ENCODE measurements at regions not wholly inside any gene's neighbourhood (a gene's known extent, or its start where the extent isn't known, plus 50 kb on each side); places are given as distances from the start of the nearest gene placed in this dataset.

DNA sequence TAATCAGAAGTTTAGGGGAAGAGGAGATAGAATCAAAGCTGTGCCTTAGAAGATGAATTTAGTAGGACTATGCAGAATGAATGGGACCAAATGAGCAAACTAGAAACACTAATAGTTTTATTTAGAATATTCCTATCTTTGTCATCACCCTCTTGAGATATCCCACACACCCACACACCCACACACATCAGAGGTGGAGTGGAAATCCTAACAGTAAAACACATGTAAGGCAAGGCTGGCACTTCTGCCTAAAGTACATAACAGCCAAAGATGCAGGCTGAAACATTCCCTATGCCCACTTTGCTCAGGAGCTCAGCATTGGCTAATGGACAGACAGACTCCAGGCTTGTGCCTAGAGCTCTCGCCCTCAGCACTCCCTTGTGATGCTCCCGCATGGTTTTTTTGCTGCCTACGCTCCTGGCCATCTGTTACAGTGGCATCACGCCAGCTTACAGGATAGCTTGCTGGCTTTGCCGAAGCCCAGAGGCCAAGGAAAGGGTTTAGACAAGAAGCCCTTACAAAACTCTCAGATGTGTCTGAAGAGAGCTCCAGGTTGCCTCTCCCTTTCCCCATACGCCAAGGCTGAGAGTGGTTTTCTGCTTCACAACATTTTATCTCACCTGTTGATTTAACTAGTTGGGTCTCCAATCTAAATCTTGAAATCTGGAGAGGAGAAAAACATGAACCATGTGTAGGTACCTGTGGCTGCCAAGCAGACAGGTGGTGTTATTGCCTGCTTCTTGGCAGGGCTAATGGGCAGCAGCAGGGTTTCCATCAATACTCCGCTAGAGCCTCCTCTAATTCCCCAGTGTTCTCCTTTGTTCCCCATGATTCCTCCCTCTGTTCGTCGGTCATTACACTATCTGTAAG, 282.6 kb upstream of the ID4 start:
- Histone ChIP-seq H3K27ac (ENCODE audit: low read depth, low read length) (no peak overlapping the region), H3K4me3 (ENCODE audit: insufficient read depth, low read length, poor library complexity, severe bottlenecking) (no peak overlapping the region), H3K9me3 (ENCODE audit: insufficient read depth, low read length) (peaks cover 5% of the 10 kb centered on the region; the same call in 1 of the 2 replicates), H3K36me3 (ENCODE audit: low read length) (no peaks in the 10 kb centered on the region), H3K79me2 (ENCODE audit: insufficient read depth, low read length) (no peaks in the 10 kb centered on the region), H4K20me1 (ENCODE audit: low read depth, low read length) (no peaks in the 10 kb centered on the region), H3K27me3 (ENCODE audit: low read length) (no peaks in the 10 kb centered on the region), H3F3A (ENCODE audit: insufficient read depth) (no peaks in the 10 kb centered on the region), H3K4me2 (ENCODE audit: low read depth, low read length, poor library complexity, severe bottlenecking) (no peak overlapping the region), H3K9me2 (replicated peaks; ENCODE audit: insufficient read depth, low read length) (no peaks in the 10 kb centered on the region), H2AFZ (ENCODE audit: low read depth, low read length, severe bottlenecking) (no peak overlapping the region), H3K9ac (ENCODE audit: low read length) (no peak overlapping the region)
- TF ChIP-seq EZH2phosphoT487 (conservative IDR thresholded peaks at IDR 0.05; ENCODE audit: low read length), result no peak
- TF ChIP-seq, protein P1, sequence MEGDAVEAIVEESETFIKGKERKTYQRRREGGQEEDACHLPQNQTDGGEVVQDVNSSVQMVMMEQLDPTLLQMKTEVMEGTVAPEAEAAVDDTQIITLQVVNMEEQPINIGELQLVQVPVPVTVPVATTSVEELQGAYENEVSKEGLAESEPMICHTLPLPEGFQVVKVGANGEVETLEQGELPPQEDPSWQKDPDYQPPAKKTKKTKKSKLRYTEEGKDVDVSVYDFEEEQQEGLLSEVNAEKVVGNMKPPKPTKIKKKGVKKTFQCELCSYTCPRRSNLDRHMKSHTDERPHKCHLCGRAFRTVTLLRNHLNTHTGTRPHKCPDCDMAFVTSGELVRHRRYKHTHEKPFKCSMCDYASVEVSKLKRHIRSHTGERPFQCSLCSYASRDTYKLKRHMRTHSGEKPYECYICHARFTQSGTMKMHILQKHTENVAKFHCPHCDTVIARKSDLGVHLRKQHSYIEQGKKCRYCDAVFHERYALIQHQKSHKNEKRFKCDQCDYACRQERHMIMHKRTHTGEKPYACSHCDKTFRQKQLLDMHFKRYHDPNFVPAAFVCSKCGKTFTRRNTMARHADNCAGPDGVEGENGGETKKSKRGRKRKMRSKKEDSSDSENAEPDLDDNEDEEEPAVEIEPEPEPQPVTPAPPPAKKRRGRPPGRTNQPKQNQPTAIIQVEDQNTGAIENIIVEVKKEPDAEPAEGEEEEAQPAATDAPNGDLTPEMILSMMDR (IDR thresholded peaks at IDR 0.05; ENCODE audit: insufficient read depth, low read length, poor library complexity, severe bottlenecking), result no peak

DNA sequence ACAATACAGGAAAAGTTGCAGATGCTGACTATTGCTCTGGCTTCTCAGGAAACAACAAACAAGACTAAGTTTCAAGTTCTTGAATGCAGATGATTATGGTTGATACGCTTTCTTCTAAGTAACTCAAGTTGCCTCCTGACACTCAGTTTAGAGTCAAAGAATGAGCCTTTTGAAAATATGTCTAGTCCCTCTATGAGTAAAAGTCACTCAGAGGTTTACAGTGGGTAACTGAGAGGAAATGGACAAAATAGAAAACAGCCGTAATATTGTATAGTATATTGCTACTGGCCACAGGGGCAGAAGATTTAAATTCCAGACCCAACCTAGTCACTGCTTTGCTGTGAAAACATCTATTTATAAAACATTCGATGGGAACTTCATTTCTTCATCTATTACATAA, 280.0 kb upstream of the ID4 start:
- Histone ChIP-seq H3K79me2 (ENCODE audit: insufficient read depth, low read length) (no peaks in the 10 kb centered on the region), H3K4me2 (ENCODE audit: low read depth, low read length, poor library complexity, severe bottlenecking) (no peak overlapping the region), H3K4me3 (ENCODE audit: insufficient read depth, low read length, poor library complexity, severe bottlenecking) (no peak overlapping the region), H3K9ac (ENCODE audit: low read length) (no peak overlapping the region), H3K36me3 (ENCODE audit: low read length) (no peaks in the 10 kb centered on the region), H3K9me3 (ENCODE audit: insufficient read depth, low read length) (peaks cover 13% of the 10 kb centered on the region; the same call in 1 of the 2 replicates), H3K9me2 (replicated peaks; ENCODE audit: insufficient read depth, low read length) (no peaks in the 10 kb centered on the region), H3K27me3 (ENCODE audit: low read length) (no peaks in the 10 kb centered on the region), H3K27ac (ENCODE audit: low read depth, low read length) (no peak overlapping the region), H2AFZ (ENCODE audit: low read depth, low read length, severe bottlenecking) (no peak overlapping the region), H3F3A (ENCODE audit: insufficient read depth) (no peaks in the 10 kb centered on the region), H4K20me1 (ENCODE audit: low read depth, low read length) (no peaks in the 10 kb centered on the region)
- TF ChIP-seq, protein P1 (IDR thresholded peaks at IDR 0.05; ENCODE audit: insufficient read depth, low read length, poor library complexity, severe bottlenecking), result no peak
- no peak for TF ChIP-seq EZH2phosphoT487 (conservative IDR thresholded peaks at IDR 0.05; ENCODE audit: low read length)

DNA sequence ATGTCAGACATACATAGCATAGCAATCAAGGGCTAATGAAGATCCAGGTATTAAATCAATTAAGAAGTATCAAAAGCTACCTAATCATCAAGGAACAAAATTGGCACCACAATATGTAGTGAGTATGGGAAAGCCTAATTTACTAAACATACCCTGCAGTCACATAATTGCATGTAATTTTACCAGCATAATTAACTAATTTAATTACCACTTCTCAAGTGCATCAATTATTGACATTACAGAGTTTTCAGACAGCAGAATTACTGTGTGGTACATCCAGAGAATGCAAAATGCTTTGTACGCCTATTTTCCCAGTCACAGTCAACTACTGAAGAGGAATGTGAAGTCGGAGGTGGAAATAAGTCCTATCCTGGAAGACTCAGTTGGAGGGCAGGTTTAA, 279.0 kb upstream of the ID4 start:
- H3K4me2 ChIP-seq (ENCODE audit: low read depth, low read length, poor library complexity, severe bottlenecking), result no peak overlapping the region
- TF ChIP-seq EZH2phosphoT487 (conservative IDR thresholded peaks at IDR 0.05; ENCODE audit: low read length), result no peak
- TF ChIP-seq, protein P1 (IDR thresholded peaks at IDR 0.05; ENCODE audit: insufficient read depth, low read length, poor library complexity, severe bottlenecking), result no peak
- H2AFZ ChIP-seq (ENCODE audit: low read depth, low read length, severe bottlenecking), result no peak overlapping the region
- no peak overlapping the region for H3K4me3 ChIP-seq (ENCODE audit: insufficient read depth, low read length, poor library complexity, severe bottlenecking)
- no peaks in the 10 kb centered on the region for H3F3A ChIP-seq (ENCODE audit: insufficient read depth)
- H3K9me2 ChIP-seq (replicated peaks; ENCODE audit: insufficient read depth, low read length), result no peaks in the 10 kb centered on the region
- no peak overlapping the region for H3K9ac ChIP-seq (ENCODE audit: low read length)
- no peak overlapping the region for H3K27ac ChIP-seq (ENCODE audit: low read depth, low read length)
- no peaks in the 10 kb centered on the region for H4K20me1 ChIP-seq (ENCODE audit: low read depth, low read length)
- H3K36me3 ChIP-seq (ENCODE audit: low read length), result no peaks in the 10 kb centered on the region
- H3K27me3 ChIP-seq (ENCODE audit: low read length), result no peaks in the 10 kb centered on the region
- H3K9me3 ChIP-seq (ENCODE audit: insufficient read depth, low read length), result peaks cover 8% of the 10 kb centered on the region; the same call in 1 of the 2 replicates
- no peaks in the 10 kb centered on the region for H3K79me2 ChIP-seq (ENCODE audit: insufficient read depth, low read length)
